ENCODE measurements at regions not wholly inside any gene's neighbourhood (a gene's known extent, or its start where the extent isn't known, plus 50 kb on each side); places are given as distances from the start of the nearest gene placed in this dataset.
"Not testable (repeated sequence)": the region's sequence is repeated elsewhere in the genome, so short reads cannot be mapped to it uniquely, and the experiment has no call there.

- FAIRE-seq: no peak
These were observed 444.1 kb downstream of the SOCS6 start for GRCh38 chr18:70732916-70733315.

GRCh38 chr18:70732188-70732587 is 443.3 kb downstream of the SOCS6 start:
- no peak for FAIRE-seq

GRCh38 chr18:70720607-70721006 is 431.8 kb downstream of the SOCS6 start:
- FAIRE-seq: no peak

DNA sequence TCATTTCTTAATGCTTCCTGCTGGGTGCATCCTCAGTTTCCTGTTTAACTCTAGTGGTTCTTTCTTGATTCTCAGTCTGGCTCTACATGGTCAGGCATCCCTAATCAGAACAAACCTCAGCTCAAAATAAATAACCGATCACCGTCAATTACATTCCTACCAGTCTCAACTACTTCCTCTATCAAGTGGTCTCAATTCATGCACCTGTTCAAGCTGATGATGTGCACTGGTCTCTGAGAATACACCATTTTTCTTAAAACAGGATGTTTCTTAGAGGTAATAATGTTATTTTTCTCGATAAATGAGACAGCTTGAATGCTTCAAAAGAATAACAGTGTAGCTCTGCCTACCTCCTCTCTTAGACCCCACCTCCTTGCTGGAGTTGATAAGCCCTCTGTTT is 420.9 kb downstream of the SOCS6 start:
- no peak for FAIRE-seq

- FAIRE-seq: no peak
These were observed 420.3 kb downstream of the SOCS6 start for GRCh38 chr18:70709144-70709543.

DNA sequence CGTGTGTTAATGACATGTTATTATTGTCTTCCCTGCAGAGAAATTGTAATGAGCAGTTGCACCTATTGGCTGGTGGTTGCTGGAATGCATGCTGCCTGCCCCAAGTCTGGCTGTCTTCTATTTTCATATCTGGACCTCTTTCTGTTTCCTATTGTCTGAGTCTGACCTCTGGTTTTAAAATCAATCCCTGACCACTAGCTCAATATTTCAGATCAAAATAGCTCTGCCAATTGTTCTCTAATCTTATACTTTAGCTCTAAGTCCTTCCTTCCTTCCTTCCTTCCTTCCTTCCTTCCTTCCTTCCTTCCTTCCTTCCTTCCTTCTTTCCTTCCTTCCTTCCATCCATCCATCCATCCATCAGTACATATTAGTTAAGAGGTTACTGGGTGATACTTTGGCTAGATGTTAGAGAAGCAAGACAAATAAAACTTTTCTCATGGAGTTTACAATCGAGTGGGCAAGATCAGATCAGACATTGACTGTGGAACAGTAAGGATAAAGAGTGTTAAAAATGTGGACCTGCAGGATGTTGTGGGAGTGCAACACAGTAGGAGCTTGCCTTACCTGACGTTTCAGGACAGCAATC is 417.1 kb downstream of the SOCS6 start:
- no peak for FAIRE-seq

- FAIRE-seq: no peak
These were observed 411.7 kb downstream of the SOCS6 start for GRCh38 chr18:70700496-70700895.

- no peak for FAIRE-seq
These were observed 409.7 kb downstream of the SOCS6 start for GRCh38 chr18:70698574-70698973.

DNA sequence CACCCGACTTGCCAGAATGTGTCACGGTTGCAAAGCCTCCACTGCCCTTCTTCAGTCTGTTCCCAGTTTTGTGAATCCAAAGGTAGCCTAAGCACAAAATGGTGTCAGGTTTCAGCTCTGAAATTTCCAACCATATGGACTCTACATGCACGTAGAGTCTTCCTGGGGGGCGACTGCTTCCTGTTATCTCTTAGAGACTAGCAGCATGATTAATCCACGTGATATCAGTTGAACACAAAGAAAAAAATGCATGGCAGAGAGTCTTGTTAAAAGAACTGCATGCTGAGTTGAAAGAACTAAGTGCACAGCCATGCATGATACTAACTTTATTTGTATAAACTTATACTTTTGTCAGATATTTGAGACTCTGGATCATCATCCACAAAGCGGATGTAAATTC is 404.4 kb downstream of the SOCS6 start:
- no peak for FAIRE-seq

DNA sequence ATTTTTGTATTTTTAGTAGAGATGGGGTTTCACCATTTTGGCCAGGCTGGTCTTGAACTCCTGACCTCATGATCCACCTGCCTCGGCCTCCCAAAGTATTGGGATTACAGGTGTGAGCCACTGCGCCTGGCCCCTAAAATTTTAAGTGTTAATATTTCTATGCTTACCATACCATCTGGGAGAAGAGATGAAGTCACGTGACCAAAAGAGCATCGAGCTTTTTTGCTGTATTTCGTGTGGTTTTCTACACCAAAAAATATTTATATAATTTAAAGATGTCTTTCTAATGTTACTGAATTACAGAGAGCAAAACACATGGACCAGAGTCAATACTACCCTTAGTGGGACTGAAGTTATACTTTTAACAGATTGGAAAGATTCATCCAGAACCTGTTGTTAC is 400.9 kb downstream of the SOCS6 start:
- not testable (repeated sequence) for FAIRE-seq

DNA sequence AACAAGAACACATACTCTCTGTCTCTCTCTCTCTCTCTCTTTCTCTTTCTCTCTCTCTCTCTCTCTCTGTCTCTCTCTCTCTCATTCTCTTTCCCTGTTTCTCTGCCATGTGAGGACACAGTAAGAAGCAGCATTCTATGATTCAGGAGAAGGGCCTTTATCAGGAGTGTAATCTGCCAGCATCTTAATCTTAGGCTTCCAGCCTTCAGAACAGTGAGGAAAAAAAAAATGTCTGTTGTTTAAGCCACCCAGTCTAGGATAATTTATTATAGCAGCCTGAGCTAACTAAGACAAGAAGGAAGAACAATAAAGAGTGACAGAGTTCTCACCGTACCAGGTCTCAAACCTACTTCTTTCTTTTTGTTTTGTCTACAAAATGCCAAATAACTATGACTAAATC is 399.4 kb downstream of the SOCS6 start:
- no peak for FAIRE-seq

GRCh38 chr18:70684821-70685220 is 396.0 kb downstream of the SOCS6 start:
- no peak for FAIRE-seq

DNA sequence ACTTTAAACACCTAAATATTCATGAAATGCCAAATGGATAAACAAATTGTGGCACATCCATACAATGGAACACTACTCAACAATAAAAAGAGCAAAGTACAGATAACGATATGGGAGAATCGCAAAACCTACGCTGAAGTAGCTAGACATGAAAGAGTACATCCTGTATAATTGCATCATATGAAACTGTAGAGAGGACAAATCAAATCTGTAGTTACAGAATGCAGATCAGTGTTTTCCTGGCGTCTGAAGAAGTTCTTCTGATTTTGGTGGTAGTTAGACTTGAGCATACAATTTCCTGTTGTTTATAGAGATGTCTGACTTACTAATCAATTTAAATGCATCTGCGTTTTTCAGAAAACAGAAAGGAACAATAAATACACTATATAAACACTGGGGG is 394.4 kb downstream of the SOCS6 start:
- FAIRE-seq: no peak

DNA sequence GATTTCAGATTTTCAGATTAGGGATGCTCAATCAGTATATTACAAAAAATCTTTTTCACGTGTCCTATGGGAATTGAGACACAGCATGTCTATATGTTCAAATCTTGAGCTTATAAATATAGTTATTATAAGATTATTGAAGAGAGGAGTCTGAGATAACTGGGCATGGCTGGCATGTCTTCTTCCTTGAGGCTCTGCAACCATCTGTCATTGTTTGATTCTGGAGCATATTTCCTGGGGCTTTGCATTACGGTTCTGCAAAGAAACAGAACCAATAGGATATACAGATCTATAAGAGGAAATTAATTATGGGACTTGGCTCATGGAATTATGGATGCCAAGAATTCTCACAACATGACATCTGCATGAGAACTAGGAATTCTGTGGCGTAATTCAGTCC is 386.1 kb downstream of the SOCS6 start:
- FAIRE-seq: no peak

DNA sequence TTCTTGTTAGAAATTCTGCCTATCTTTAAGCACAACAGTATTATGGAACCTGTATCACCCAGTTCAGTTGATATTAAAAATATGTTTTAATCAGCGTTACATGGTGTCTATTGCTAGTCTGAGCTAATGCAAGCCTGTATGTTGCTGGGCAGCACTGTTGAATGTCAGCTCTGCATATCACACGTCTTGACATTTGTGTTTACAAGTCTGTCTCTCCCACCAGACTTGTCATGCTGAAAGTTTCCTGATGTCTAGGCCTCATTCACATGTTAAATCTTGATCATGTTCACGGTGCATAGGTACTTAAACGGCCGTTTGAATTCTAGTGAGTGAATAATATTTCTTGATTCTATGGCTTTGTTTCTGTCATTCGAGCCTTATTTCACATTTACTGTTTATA is 385.0 kb downstream of the SOCS6 start:
- FAIRE-seq: no peak

DNA sequence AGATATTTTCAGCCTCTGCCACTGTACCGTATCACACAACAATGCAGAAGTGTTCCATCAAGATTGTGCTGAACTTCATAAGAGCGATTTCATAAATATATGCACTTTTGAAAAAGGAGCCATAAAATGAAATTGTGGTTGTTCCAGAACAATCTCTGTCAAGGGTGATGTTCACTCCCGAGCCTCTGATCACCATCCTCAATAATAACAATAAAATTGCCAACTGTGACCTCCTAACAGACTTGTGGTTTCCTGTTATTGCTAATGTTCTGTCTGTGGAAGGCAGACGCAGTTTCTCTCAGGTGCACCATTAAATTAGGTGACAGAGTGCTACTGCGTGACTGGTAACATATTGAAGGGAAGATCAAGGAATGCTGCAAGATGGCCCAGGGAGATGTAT is 383.7 kb downstream of the SOCS6 start:
- no peak for FAIRE-seq

- FAIRE-seq: no peak
These were observed 383.2 kb downstream of the SOCS6 start for GRCh38 chr18:70671889-70672565.

DNA sequence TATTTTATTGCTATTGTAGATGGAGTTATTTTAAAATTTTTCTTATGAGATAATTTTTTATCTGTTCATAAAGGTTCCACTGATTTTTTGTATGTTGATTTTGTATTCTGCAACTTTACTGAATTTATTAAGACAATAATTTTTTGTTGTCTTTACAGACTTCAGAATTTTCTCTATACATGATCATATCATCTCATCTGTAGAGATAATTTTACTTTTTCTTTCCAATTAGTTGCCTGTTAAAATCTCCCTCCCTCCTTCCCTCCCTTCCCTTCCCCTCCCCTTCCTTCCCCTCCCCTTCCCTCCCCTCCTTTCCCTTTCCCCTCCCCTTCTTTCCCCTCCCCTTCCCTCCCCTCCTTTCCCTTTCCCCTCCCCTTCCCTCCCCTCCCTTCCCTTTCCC is 378.1 kb downstream of the SOCS6 start:
- no peak for FAIRE-seq

DNA sequence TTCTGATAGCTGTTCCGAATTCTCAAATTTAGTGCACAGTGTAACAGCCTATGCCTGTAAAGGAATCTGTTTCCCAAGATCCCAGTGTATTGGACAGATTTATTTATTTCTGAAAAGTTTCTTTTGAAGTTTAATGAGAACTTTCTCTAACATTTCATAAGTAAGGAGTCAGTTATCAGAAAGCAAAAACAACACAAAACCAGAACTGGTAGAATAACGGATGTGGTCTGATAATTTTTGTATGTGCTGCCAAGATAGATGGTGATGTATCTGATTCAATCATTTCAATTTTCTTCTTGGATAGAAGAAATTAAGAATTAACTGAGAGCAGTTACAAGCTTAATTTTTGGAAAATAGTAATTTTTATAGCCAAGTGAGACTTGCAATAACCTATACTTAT is 374.3 kb downstream of the SOCS6 start:
- no peak for FAIRE-seq

- no peak for FAIRE-seq
These were observed 373.7 kb downstream of the SOCS6 start for GRCh38 chr18:70662588-70662987.

DNA sequence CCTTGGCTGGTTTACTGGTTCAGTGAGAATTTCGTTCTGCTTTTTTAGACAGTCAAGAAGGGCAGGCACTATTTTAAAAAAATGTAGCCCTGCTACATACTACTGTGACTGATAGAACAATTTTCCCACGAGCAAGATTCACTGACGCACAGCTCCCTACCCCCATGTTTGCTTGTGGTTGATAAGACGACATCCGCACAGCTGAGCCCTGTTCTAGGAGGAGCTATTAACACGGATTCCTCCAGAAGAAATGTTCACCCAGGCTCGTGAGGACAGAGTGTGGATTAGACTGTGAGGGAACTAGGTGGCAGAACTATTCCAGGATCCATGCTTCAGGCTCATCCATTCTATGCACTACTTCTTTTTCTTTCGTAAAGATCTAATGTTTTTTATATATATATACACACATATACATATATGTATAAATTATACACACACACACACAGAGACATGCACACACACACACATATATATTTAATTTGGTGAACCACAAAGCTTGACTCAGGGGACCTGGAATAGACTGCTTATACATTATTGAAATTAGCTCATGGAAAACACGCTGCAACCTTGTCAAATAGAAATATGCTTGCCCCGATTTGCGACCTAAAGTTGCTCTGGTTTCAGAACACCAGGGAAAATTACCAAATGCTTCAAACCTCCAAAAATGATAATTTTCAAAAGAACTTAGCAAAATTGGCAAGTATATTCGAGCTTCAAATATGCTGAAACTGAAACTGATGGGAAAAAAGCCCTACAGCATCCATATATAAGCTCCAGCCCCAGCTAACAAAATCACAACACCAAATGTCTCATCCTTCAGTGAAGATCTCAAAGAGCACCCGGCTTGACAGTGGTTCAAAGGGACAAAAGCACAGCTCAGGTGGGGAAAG is 370.4 kb downstream of the SOCS6 start:
- no peak for FAIRE-seq

DNA sequence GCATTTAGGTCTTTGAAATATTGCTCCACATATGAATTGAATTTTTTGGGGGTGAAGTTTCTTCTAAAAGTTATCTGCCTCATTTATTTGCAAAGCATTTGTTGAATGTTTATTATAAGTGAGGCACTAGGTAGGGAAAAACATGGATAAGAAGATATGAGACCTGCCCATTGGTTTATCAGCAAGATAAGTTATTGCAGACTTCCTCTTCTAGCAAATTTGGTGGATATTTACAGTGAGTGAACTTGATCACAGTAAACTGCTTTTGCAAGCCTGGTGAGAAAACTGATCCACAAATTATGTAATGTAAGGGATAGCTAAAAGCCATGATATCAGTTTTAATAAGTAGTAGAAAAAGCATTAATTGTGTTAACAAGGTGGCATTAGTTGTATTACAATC is 364.8 kb downstream of the SOCS6 start:
- no peak for FAIRE-seq

DNA sequence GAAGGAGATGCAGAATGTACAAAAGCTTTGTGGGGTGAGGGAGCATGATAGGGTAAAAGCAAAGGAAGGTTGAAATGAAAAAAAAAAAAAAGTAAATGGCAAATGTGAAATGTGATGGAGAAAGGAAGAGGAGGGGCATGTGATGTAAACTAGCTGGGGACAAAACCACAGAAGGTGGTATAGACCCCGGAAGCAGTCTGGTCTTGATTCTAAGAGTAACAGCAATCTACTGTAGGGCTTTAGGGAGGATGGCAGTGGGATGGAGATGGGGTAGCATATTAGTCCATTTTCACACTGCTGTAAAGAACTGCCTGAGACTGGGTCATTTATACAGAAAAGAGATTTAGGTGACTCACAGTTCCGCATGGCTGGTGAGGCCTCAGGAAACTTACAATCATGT is 362.0 kb downstream of the SOCS6 start:
- no peak for FAIRE-seq

DNA sequence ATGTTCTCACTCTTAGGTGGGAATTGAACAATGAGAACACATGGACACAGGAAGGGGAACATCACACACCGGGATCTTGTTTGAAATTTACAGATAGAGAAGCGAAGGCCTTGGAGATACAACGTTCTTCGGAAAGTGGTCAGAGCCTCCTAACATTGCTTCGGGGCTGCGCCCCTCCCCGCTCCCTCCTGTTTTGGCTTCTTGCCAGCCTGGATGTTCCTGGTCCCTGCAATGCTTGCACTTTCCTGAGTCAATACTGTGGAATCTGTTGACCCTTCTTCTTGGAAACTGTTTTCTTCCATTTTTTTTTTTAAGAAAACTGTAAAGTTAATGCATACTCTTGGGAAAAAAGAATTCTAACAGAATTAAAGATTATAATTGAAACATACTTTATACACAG is 360.8 kb downstream of the SOCS6 start:
- FAIRE-seq: no peak

Measured in endometrium (tissue), 2 donors.